22Rv1 (cell line): ENCODE measurements at regions not wholly inside any gene's neighbourhood (a gene's known extent, or its start where the extent isn't known, plus 50 kb on each side); places are given as distances from the start of the nearest gene placed in this dataset.

Experiments used
- ZFX ChIP-seq: fragments of 450-650 bp; IDR thresholded peaks from 2 replicates; pipeline ENCODE4 v1.6.1; 2017; ENCODE audit warnings: antibody characterized with exemption, borderline replicate concordance
- TF ChIP-seq, protein P1 (sequence below): fragments of 450-650 bp; IDR thresholded peaks from 2 replicates; pipeline ENCODE4 v1.5.1; 2017; ENCODE audit warnings: mild to moderate bottlenecking

DNA sequence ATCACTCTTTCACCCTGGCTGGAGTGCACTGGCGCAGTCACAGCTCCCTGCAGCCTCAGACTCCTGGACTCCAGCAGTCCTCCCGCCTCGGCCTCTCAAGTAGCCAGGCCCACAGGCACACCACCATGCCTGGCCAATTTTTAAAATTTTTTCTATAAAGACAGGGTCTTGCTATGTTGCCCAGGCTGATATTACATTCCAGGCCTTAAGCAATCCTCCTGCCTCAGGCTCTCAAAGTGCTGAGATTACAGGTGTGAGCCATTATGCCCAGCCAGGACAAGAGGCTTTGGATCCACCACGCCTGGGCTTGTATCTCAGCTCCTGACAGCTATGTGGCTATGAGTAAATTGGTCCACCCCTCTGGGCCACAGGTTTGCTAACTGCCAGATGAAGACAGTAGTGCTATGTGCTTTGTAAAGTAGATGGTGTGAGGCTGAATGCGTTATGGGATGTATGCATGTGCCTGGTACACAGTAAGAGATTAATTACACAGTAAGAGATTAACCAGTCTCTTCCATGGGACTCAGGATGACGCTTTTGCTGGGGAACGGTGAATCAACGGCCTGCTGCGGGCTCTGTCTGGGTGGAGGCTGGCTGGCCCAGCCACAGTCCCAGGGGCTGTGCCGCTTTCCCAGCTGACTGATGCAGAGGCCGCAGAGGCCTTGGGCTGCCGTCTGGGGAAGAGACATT is 53.3 kb upstream of the NCOR2 start:
- TF ChIP-seq, protein P1, sequence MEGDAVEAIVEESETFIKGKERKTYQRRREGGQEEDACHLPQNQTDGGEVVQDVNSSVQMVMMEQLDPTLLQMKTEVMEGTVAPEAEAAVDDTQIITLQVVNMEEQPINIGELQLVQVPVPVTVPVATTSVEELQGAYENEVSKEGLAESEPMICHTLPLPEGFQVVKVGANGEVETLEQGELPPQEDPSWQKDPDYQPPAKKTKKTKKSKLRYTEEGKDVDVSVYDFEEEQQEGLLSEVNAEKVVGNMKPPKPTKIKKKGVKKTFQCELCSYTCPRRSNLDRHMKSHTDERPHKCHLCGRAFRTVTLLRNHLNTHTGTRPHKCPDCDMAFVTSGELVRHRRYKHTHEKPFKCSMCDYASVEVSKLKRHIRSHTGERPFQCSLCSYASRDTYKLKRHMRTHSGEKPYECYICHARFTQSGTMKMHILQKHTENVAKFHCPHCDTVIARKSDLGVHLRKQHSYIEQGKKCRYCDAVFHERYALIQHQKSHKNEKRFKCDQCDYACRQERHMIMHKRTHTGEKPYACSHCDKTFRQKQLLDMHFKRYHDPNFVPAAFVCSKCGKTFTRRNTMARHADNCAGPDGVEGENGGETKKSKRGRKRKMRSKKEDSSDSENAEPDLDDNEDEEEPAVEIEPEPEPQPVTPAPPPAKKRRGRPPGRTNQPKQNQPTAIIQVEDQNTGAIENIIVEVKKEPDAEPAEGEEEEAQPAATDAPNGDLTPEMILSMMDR: no peak
- TF ChIP-seq ZFX: no peak
